ENCODE measurements at regions not wholly inside any gene's neighbourhood (a gene's known extent, or its start where the extent isn't known, plus 50 kb on each side); places are given as distances from the start of the nearest gene placed in this dataset.

- no peak for DNase-seq (ENCODE audit: low read depth)
- TF ChIP-seq CTCF (conservative IDR thresholded peaks at IDR 0.05; ENCODE audit: low read depth, low read length), result no peak
- H3K4me3 ChIP-seq (ENCODE audit: low read depth, low read length), result no peak overlapping the region
Observed at GRCh38 chr5:110917161-110917875, 154.2 kb upstream of the TSLP start.

GRCh38 chr5:110918683-110919082, 152.8 kb upstream of the TSLP start:
- TF ChIP-seq CTCF (conservative IDR thresholded peaks at IDR 0.05; ENCODE audit: low read depth, low read length), result no peak
- DNase-seq (ENCODE audit: low read depth), result no peak
- no peak overlapping the region for H3K4me3 ChIP-seq (ENCODE audit: low read depth, low read length)

GRCh38 chr5:110923971-110924370, 147.5 kb upstream of the TSLP start:
- no peak overlapping the region for H3K4me3 ChIP-seq (ENCODE audit: low read depth, low read length)
- TF ChIP-seq CTCF (conservative IDR thresholded peaks at IDR 0.05; ENCODE audit: low read depth, low read length), result no peak
- DNase-seq (ENCODE audit: low read depth), result no peak

- TF ChIP-seq CTCF (conservative IDR thresholded peaks at IDR 0.05; ENCODE audit: low read depth, low read length), result no peak
- DNase-seq (ENCODE audit: low read depth), result no peak
Observed at GRCh38 chr5:110925398-110925797, 146.1 kb upstream of the TSLP start.

GRCh38 chr5:110925916-110926315, 145.6 kb upstream of the TSLP start:
- H3K4me3 ChIP-seq (ENCODE audit: low read depth, low read length), result no peak overlapping the region
- no peak for TF ChIP-seq CTCF (conservative IDR thresholded peaks at IDR 0.05; ENCODE audit: low read depth, low read length)
- no peak for DNase-seq (ENCODE audit: low read depth)

More at GRCh38 chr5:110925398-110925797, 146.1 kb upstream of the TSLP start:
- no peak overlapping the region for H3K4me3 ChIP-seq (ENCODE audit: low read depth, low read length)

- DNase-seq (ENCODE audit: low read depth), result no peak
- TF ChIP-seq CTCF (conservative IDR thresholded peaks at IDR 0.05; ENCODE audit: low read depth, low read length), result no peak
- H3K4me3 ChIP-seq (ENCODE audit: low read depth, low read length), result no peak overlapping the region
Observed at GRCh38 chr5:110932755-110933488, 138.6 kb upstream of the TSLP start.

Data from epithelial cell of proximal tubule (primary cell).